SK-N-SH (cell line): ENCODE measurements at regions not wholly inside any gene's neighbourhood (a gene's known extent, or its start where the extent isn't known, plus 50 kb on each side); places are given as distances from the start of the nearest gene placed in this dataset.

Experiments
- CTCF ChIA-PET: fragments of 300-600, 350-600 bp; formaldehyde crosslinking; extraction: SDS; loops from one replicate; lab custom pipeline; 2021; lab: Yijun Ruan, JAX
- POLR2A ChIA-PET: fragments of 350-600 bp; sonication (Branson Sonifier 250); formaldehyde crosslinking; extraction: SDS; loops from one replicate; lab custom pipeline; 2020; ENCODE audit warnings: antibody characterized with exemption, inconsistent platforms; lab: Yijun Ruan, JAX
- DNase-seq: peaks from one replicate; pipeline ENCODE4 v3.0.0; 2012
- H2AFZ ChIP-seq: fragments of 200-600 bp; sonication (generic); 2 replicates; pipeline ENCODE4 v1.8.1; 2016; ENCODE audit warnings: antibody characterized with exemption, mild to moderate bottlenecking, low read depth
- H3F3A ChIP-seq: fragments of 200-600 bp; sonication (generic); replicated peaks from 2 replicates; pipeline ENCODE3; 2016; ENCODE audit warnings: antibody characterized with exemption, mild to moderate bottlenecking; ENCODE audit not compliant: insufficient read depth
- H3K27ac ChIP-seq, 2 experiments: fragments of 200-500 bp in 1 of 2; fragments of 200-600 bp in 1 of 2; sonication (Bioruptor generic) in 1 of 2; sonication (generic), shearing (Covaris generic) in 1 of 2; 2 replicates each; pipeline versions ENCODE4 v1.5.1 to v1.6.1; 2014 to 2016; ENCODE audit warnings: low read depth in 2 of 2, inconsistent platforms in 1 of 2, low read length in 1 of 2, mild to moderate bottlenecking in 1 of 2, mixed read lengths in 1 of 2
- H3K27me3 ChIP-seq: fragments of 200-600 bp; sonication (generic), shearing (Covaris generic); 2 replicates; pipeline ENCODE4 v1.6.1; 2016; ENCODE audit warnings: mixed run types; ENCODE audit not compliant: insufficient read depth
- H3K36me3 ChIP-seq, 2 experiments: fragments of 200-500 bp in 1 of 2; fragments of 200-600 bp in 1 of 2; sonication (Bioruptor generic) in 1 of 2; sonication (generic) in 1 of 2; replicated peaks in 1 of 2; 2 replicates each; pipeline versions ENCODE3 to v1.5.1; 2014 to 2016; ENCODE audit warnings: low read length in 1 of 2, mild to moderate bottlenecking in 1 of 2; ENCODE audit not compliant: insufficient read depth in 2 of 2, control insufficient read depth in 1 of 2
- H3K4me1 ChIP-seq, 2 experiments: fragments of 200-500 bp in 1 of 2; fragments of 200-600 bp in 1 of 2; sonication (Bioruptor generic) in 1 of 2; sonication (generic), shearing (Covaris generic) in 1 of 2; 2 replicates each; pipeline versions ENCODE4 v1.5.1 to v1.6.1; 2014 to 2016; ENCODE audit warnings: low read depth in 1 of 2, low read length in 1 of 2, mixed run types in 1 of 2; ENCODE audit not compliant: insufficient read depth in 2 of 2, control insufficient read depth in 1 of 2
- H3K4me2 ChIP-seq: fragments of 200-600 bp; sonication (generic), shearing (Covaris generic); 2 replicates; pipeline ENCODE4 v1.6.1; 2017; ENCODE audit warnings: mixed run types
- H3K4me3 ChIP-seq, 2 experiments: fragments of 200-500 bp in 1 of 2; fragments of 200-600 bp in 1 of 2; sonication (Bioruptor generic) in 1 of 2; sonication (generic), shearing (Covaris generic) in 1 of 2; 2 replicates each; pipeline versions ENCODE4 v1.5.1 to v1.8.1; 2014 to 2016; ENCODE audit warnings: low read depth in 2 of 2, inconsistent platforms in 1 of 2, low read length in 1 of 2, mild to moderate bottlenecking in 1 of 2, mixed read lengths in 1 of 2, moderate library complexity in 1 of 2
- H3K79me2 ChIP-seq: fragments of 200-600 bp; sonication (generic); 2 replicates; pipeline ENCODE4 v1.8.1; 2017; ENCODE audit warnings: mild to moderate bottlenecking; ENCODE audit not compliant: insufficient read depth
- H3K9ac ChIP-seq: fragments of 200-600 bp; sonication (generic); 2 replicates; pipeline ENCODE4 v1.6.1; 2017; ENCODE audit warnings: mixed run types
- H3K9me2 ChIP-seq: fragments of 200-600 bp; sonication (generic); 2 replicates; pipeline ENCODE4 v1.6.1; 2017; ENCODE audit warnings: mixed run types
- H3K9me3 ChIP-seq: fragments of 200-600 bp; sonication (generic); 2 replicates; pipeline ENCODE4 v1.6.1; 2017; ENCODE audit warnings: mixed run types, mild to moderate bottlenecking, moderate library complexity
- H4K20me1 ChIP-seq: fragments of 200-600 bp; sonication (generic); 2 replicates; pipeline ENCODE4 v1.6.1; 2017; ENCODE audit warnings: mild to moderate bottlenecking, mixed run types; ENCODE audit not compliant: insufficient read depth
- CHD2 ChIP-seq: fragments of 150-350 bp; IDR thresholded peaks from 2 replicates; pipeline ENCODE4 v1.6.1; 2018; ENCODE audit warnings: low read length; ENCODE audit not compliant: partially characterized antibody
- ELF1 ChIP-seq: IDR thresholded peaks from 2 replicates; pipeline ENCODE4 v1.4.0; 2012
- EP300 ChIP-seq, 2 experiments: IDR thresholded peaks; 2 replicates each; pipeline versions ENCODE4 v1.4.0 to v1.6.1; 2012; ENCODE audit warnings: borderline replicate concordance in 1 of 2, low read depth in 1 of 2, low read length in 1 of 2
- FOSL2 ChIP-seq: IDR thresholded peaks from 2 replicates; pipeline ENCODE4 v1.4.0; 2012; ENCODE audit warnings: low read depth, mild to moderate bottlenecking, moderate library complexity, borderline replicate concordance
- FOXJ3 ChIP-seq: sonication (generic); formaldehyde crosslinking; IDR thresholded peaks from 2 replicates; pipeline ENCODE4 v1.5.1; 2020; ENCODE audit warnings: mild to moderate bottlenecking, missing genetic modification reagents
- GABPA ChIP-seq: IDR thresholded peaks from 2 replicates; pipeline ENCODE4 v1.4.0; 2012; ENCODE audit warnings: low read depth, mild to moderate bottlenecking
- MEF2A ChIP-seq: IDR thresholded peaks from 2 replicates; pipeline ENCODE4 v1.4.0; 2012; ENCODE audit warnings: low read depth, borderline replicate concordance
- NRF1 ChIP-seq: IDR thresholded peaks from 2 replicates; pipeline ENCODE4 v1.6.1; 2012; ENCODE audit warnings: low read depth, mild to moderate bottlenecking, low read length
- RCOR1 ChIP-seq: fragments of 150-350 bp; IDR thresholded peaks from 2 replicates; pipeline ENCODE4 v1.6.1; 2017; ENCODE audit warnings: antibody characterized with exemption, low read length
- RFX5 ChIP-seq: IDR thresholded peaks from 2 replicates; pipeline ENCODE4 v1.6.1; 2012; ENCODE audit warnings: mild to moderate bottlenecking, improper control_type of control experiment, low read length
- YY1 ChIP-seq: IDR thresholded peaks from 2 replicates; pipeline ENCODE4 v1.4.0; 2012; ENCODE audit warnings: low read depth, mild to moderate bottlenecking
- WGBS: methylation state at CpG from one replicate; pipeline ENCODE4 v1.1.6; 2017; ENCODE audit warnings: low lambda C conversion rate; 5-methylcytosine and 5-hydroxymethylcytosine counted together
- TF ChIP-seq, protein P1 (sequence below): fragments of 200-600 bp; sonication (generic); IDR thresholded peaks from 2 replicates; pipeline ENCODE4 v1.6.1; 2017; ENCODE audit warnings: antibody characterized with exemption, mild to moderate bottlenecking, moderate library complexity
- TF ChIP-seq, protein P2 (sequence below): IDR thresholded peaks from 2 replicates; pipeline ENCODE4 v1.4.0; 2012; ENCODE audit warnings: low read depth, borderline replicate concordance
- TF ChIP-seq, protein P3 (sequence below): IDR thresholded peaks from 2 replicates; pipeline ENCODE4 v1.4.0; 2012; ENCODE audit warnings: low read depth
- TF ChIP-seq, protein P4 (sequence below): IDR thresholded peaks from 2 replicates; pipeline ENCODE4 v1.6.1; 2012; ENCODE audit warnings: mild to moderate bottlenecking, low read depth, low read length, moderate library complexity
- TF ChIP-seq, protein P5 (sequence below): IDR thresholded peaks from 2 replicates; pipeline ENCODE4 v1.4.0; 2012; ENCODE audit warnings: low read depth, borderline replicate concordance
- TF ChIP-seq, protein P6 (sequence below): fragments of 150-350 bp; IDR thresholded peaks from 2 replicates; pipeline ENCODE4 v1.6.1; 2017; ENCODE audit warnings: antibody characterized with exemption, low read length, low read depth, borderline replicate concordance
- TF ChIP-seq, protein P7 (sequence below): fragments of 150-350 bp; IDR thresholded peaks from 2 replicates; pipeline ENCODE4 v1.6.1; 2016; ENCODE audit warnings: mild to moderate bottlenecking, low read depth, low read length

DNA sequence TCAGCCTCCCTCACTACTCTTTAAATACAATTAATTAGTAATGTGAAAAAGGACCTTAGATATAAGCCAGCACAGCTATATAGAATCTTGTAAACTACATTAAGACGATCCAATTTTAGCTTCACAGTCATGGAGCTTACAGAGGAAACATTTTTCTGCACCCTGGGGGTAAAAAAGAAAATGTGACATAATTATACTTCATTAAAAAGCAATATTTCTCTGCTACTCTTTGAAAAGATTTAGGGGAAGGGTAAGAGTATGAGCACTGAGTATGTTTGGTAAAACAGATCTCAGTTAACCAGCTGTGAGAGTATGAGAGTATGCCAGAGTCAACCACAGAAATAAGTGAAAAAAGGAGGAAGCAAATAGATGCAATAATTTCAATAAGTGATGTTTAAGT lies 1415.9 kb downstream of the PLA2G4A start (continued):
- TF ChIP-seq, protein P1, sequence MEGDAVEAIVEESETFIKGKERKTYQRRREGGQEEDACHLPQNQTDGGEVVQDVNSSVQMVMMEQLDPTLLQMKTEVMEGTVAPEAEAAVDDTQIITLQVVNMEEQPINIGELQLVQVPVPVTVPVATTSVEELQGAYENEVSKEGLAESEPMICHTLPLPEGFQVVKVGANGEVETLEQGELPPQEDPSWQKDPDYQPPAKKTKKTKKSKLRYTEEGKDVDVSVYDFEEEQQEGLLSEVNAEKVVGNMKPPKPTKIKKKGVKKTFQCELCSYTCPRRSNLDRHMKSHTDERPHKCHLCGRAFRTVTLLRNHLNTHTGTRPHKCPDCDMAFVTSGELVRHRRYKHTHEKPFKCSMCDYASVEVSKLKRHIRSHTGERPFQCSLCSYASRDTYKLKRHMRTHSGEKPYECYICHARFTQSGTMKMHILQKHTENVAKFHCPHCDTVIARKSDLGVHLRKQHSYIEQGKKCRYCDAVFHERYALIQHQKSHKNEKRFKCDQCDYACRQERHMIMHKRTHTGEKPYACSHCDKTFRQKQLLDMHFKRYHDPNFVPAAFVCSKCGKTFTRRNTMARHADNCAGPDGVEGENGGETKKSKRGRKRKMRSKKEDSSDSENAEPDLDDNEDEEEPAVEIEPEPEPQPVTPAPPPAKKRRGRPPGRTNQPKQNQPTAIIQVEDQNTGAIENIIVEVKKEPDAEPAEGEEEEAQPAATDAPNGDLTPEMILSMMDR = no peak

DNA sequence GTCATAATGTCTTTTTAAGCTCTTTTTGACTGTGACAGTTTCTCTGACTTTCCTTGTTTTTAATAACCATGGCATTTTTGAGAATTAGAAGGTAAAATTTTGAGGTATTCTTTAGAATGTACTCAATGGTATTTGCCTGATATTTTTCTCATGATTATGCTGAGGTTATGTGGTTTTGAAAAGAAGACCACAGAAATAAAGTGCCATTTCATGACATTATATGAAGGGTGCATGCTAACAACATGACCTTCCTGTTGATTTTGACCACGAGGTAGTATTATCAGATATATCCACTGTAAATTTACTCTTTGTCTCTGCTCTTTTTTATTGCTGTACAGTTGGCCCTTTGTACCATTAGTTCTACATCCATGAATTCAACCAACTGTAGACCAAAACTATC lies 1418.5 kb downstream of the PLA2G4A start:
- ChIA-PET CTCF (no interaction called here), POLR2A (no interaction called here)
- DNase-seq = no peak
- H3K27me3 ChIP-seq = no peaks in the 10 kb centered on the region
- H3K27ac ChIP-seq = no peak overlapping the region
- H3K4me2 ChIP-seq = no peak overlapping the region
- H4K20me1 ChIP-seq = no peaks in the 10 kb centered on the region
- no peaks in the 10 kb centered on the region for H3K79me2 ChIP-seq
- no peaks in the 10 kb centered on the region for H3K9me3 ChIP-seq
- H2AFZ ChIP-seq = no peak overlapping the region
- WGBS = 19% methylated on average over 1 of the region's 1 CpG
- no peaks in the 10 kb centered on the region for H3F3A ChIP-seq
- H3K4me3 ChIP-seq = no peak overlapping the region
- H3K36me3 ChIP-seq = no peaks in the 10 kb centered on the region
- no peaks in the 10 kb centered on the region; the same call in 1 of the 2 replicates for H3K9me2 ChIP-seq
- H3K9ac ChIP-seq = no peak overlapping the region
- no peaks in the 10 kb centered on the region; a peak in 1 of 4 replicates for H3K4me1 ChIP-seq
- no peak for TF ChIP-seq CHD2
- no peak for TF ChIP-seq RFX5
- TF ChIP-seq FOXJ3 = no peak
- TF ChIP-seq, protein P2, sequence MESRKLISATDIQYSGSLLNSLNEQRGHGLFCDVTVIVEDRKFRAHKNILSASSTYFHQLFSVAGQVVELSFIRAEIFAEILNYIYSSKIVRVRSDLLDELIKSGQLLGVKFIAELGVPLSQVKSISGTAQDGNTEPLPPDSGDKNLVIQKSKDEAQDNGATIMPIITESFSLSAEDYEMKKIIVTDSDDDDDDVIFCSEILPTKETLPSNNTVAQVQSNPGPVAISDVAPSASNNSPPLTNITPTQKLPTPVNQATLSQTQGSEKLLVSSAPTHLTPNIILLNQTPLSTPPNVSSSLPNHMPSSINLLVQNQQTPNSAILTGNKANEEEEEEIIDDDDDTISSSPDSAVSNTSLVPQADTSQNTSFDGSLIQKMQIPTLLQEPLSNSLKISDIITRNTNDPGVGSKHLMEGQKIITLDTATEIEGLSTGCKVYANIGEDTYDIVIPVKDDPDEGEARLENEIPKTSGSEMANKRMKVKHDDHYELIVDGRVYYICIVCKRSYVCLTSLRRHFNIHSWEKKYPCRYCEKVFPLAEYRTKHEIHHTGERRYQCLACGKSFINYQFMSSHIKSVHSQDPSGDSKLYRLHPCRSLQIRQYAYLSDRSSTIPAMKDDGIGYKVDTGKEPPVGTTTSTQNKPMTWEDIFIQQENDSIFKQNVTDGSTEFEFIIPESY = no peak
- no peak for TF ChIP-seq EP300 (IDR thresholded peaks at IDR 0.05; ENCODE audit: borderline replicate concordance in 1 of 2, low read depth in 1 of 2, low read length in 1 of 2)
- TF ChIP-seq, protein P3, sequence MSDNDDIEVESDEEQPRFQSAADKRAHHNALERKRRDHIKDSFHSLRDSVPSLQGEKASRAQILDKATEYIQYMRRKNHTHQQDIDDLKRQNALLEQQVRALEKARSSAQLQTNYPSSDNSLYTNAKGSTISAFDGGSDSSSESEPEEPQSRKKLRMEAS = no peak
- TF ChIP-seq RCOR1 = no peak
- TF ChIP-seq, protein P4, sequence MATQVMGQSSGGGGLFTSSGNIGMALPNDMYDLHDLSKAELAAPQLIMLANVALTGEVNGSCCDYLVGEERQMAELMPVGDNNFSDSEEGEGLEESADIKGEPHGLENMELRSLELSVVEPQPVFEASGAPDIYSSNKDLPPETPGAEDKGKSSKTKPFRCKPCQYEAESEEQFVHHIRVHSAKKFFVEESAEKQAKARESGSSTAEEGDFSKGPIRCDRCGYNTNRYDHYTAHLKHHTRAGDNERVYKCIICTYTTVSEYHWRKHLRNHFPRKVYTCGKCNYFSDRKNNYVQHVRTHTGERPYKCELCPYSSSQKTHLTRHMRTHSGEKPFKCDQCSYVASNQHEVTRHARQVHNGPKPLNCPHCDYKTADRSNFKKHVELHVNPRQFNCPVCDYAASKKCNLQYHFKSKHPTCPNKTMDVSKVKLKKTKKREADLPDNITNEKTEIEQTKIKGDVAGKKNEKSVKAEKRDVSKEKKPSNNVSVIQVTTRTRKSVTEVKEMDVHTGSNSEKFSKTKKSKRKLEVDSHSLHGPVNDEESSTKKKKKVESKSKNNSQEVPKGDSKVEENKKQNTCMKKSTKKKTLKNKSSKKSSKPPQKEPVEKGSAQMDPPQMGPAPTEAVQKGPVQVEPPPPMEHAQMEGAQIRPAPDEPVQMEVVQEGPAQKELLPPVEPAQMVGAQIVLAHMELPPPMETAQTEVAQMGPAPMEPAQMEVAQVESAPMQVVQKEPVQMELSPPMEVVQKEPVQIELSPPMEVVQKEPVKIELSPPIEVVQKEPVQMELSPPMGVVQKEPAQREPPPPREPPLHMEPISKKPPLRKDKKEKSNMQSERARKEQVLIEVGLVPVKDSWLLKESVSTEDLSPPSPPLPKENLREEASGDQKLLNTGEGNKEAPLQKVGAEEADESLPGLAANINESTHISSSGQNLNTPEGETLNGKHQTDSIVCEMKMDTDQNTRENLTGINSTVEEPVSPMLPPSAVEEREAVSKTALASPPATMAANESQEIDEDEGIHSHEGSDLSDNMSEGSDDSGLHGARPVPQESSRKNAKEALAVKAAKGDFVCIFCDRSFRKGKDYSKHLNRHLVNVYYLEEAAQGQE = no peak
- TF ChIP-seq MEF2A = no peak
- TF ChIP-seq, protein P5, sequence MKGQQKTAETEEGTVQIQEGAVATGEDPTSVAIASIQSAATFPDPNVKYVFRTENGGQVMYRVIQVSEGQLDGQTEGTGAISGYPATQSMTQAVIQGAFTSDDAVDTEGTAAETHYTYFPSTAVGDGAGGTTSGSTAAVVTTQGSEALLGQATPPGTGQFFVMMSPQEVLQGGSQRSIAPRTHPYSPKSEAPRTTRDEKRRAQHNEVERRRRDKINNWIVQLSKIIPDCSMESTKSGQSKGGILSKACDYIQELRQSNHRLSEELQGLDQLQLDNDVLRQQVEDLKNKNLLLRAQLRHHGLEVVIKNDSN = no peak
- TF ChIP-seq, protein P6, sequence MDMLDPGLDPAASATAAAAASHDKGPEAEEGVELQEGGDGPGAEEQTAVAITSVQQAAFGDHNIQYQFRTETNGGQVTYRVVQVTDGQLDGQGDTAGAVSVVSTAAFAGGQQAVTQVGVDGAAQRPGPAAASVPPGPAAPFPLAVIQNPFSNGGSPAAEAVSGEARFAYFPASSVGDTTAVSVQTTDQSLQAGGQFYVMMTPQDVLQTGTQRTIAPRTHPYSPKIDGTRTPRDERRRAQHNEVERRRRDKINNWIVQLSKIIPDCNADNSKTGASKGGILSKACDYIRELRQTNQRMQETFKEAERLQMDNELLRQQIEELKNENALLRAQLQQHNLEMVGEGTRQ = no peak
- TF ChIP-seq, protein P7, sequence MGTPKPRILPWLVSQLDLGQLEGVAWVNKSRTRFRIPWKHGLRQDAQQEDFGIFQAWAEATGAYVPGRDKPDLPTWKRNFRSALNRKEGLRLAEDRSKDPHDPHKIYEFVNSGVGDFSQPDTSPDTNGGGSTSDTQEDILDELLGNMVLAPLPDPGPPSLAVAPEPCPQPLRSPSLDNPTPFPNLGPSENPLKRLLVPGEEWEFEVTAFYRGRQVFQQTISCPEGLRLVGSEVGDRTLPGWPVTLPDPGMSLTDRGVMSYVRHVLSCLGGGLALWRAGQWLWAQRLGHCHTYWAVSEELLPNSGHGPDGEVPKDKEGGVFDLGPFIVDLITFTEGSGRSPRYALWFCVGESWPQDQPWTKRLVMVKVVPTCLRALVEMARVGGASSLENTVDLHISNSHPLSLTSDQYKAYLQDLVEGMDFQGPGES = no peak
- no peak for TF ChIP-seq ELF1
- TF ChIP-seq FOSL2 = no peak
- TF ChIP-seq NRF1 = no peak
- TF ChIP-seq, protein P1 = no peak
- no peak for TF ChIP-seq GABPA
- no peak for TF ChIP-seq YY1
